Fibroblast of pulmonary artery (primary cell): ENCODE measurements at regions not wholly inside any gene's neighbourhood (a gene's known extent, or its start where the extent isn't known, plus 50 kb on each side); places are given as distances from the start of the nearest gene placed in this dataset.
"Not testable (repeated sequence)": the region's sequence is repeated elsewhere in the genome, so short reads cannot be mapped to it uniquely, and the experiment has no call there.

Experiments
- DNase-seq: peaks from one replicate; pipeline ENCODE4 v3.0.0-alpha.2; 2010; ENCODE audit warnings: low read depth
- H3K4me3 ChIP-seq: replicated peaks from 2 replicates; pipeline ENCODE4 v1.5.1; 2011; ENCODE audit warnings: low read depth, mild to moderate bottlenecking, control low read depth, low read length, moderate library complexity
- CTCF ChIP-seq: IDR thresholded peaks from 2 replicates; pipeline ENCODE4 v1.5.1; 2011; ENCODE audit warnings: mild to moderate bottlenecking, control low read depth, low read length, inconsistent platforms; ENCODE audit errors: missing control alignments

- no peak overlapping the region for H3K4me3 ChIP-seq
- no peak for DNase-seq
- no peak for TF ChIP-seq CTCF
Observed at GRCh38 chr1:148310807-148311206, 158.7 kb upstream of the NBPF11 start.

DNA sequence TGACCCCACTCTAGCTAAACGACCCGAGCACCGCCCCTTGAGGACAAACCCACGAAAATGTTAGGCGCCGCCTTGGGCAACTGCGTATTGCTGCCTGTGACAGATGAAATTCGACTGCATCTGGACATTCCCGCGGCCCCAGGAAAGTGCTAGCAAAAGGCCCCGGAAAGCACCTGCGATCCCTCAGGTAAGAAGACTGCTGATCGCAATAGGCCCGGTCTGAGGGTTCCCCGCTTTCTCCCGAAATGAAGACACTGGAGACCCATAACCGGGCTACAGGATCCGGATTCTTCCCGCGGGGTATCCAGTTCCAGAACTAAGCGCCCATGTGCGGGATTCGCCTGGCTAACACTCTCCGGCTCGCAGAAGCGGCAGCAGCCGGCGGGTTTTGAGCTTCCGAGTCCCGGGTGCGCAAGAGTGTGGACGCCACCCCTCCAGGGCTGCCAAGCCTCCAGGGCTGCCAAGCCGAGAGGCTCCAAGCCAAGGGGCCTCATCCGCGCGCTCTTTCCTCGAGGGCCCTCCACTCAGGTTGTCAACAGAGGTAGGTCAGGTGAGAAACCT is 157.9 kb upstream of the NBPF11 start:
- H3K4me3 ChIP-seq = no peak overlapping the region

DNA sequence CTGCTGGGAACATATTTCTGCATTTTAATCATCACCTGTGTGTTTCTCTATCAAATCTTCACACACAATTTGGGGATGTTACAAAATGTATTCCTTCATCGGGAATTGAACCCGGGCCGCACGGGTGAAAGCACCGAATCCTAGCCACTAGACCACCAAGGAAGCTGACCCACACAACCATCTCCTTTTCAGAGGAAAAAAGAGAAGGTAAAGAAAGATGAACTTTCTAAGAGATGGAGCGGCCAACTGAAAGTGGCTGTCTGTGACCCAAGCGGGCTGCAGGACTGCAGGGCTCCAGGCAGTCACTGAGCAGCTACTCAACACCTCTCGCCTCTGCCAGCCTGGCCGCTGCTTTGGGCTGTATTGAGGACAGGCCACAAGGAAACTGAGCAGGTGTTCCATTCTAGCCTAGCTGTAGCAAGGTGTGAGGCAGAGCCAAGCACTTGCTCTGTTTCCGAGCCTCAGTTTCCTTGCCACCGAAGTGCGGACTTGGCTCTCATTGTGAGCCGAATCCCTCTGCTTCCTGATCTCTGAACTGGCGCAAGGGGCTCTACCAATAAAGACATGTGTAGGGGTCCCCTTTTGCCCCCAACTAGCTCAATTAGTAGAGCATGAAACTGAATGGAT is 156.9 kb upstream of the NBPF11 start:
- no peak for TF ChIP-seq CTCF
- no peak overlapping the region for H3K4me3 ChIP-seq
- DNase-seq = no peak

More for the DNA sequence above, 157.9 kb upstream of the NBPF11 start:
- DNase-seq = no peak
- TF ChIP-seq CTCF = no peak

DNA sequence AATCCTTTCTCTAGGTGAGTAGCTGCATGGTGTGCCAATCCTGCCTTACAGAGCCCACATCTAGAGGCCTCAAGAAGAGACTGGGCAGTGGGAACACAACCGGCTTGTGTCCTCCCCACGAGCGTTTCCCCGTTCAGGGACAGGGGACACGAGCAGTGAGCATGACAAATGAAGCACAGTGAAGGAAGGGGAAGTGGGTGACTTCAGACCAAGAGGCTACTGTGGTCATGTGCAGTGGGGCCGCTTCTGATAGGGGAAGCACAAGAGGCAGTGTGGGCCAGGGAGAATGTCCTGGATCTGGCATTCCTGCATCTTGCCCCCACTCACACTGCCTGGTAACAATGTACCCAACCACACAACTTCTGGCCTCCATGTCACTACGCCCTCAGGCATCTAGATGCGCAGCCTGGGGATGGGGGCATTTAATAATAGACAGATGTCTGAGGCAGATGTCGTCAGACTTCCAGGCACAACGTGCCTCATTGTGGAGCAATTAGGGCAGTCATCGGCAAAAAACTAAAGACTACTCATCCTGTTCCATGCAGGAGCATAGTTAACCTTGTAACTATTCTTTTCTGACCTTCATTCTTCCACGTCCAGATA is 155.6 kb upstream of the NBPF11 start:
- no peak overlapping the region for H3K4me3 ChIP-seq
- no peak for DNase-seq
- TF ChIP-seq CTCF = no peak

GRCh38 chr1:148304935-148305334 is 152.9 kb upstream of the NBPF11 start:
- H3K4me3 ChIP-seq = not testable (repeated sequence)
- DNase-seq = peak; percentile 65

GRCh38 chr1:148302586-148303364 is 150.7 kb upstream of the NBPF11 start:
- not testable (repeated sequence) for DNase-seq

DNA sequence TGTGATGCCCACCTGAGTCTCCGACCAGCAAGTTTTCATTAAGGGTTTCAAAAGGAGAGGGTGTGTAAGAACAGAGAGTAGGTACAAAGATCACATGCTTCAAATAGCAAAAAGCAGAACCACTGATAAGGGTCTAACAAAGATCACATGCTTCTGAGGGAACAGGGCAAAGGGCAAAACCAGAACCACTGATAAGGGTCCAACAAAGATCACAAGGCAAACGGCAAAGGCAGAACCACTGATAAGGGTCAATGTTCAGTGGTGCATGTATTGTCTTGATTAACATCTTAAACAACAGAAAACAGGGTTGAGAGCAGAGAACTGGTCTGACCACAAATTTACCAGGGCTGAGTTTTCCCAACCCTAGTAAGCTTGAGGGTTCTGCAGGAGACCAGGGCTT is 145.8 kb upstream of the NBPF11 start:
- not testable (repeated sequence) for DNase-seq, H3K4me3 ChIP-seq

More at GRCh38 chr1:148302586-148303364, 150.7 kb upstream of the NBPF11 start:
- H3K4me3 ChIP-seq = peak overlapping the region; percentile 57

- no peak for TF ChIP-seq CTCF
- H3K4me3 ChIP-seq = no peak overlapping the region
- no peak for DNase-seq
Observed at GRCh38 chr1:148296511-148296910, 144.4 kb upstream of the NBPF11 start.
